Fibroblast of villous mesenchyme (primary cell): ENCODE measurements at regions not wholly inside any gene's neighbourhood (a gene's known extent, or its start where the extent isn't known, plus 50 kb on each side); places are given as distances from the start of the nearest gene placed in this dataset.
A peak's percentile ranks its signal among the peaks of the same experiment; 100 is the strongest.

Source experiments
- DNase-seq: peaks from one replicate; pipeline ENCODE4 v3.0.0-alpha.2; 2010; ENCODE audit warnings: low read depth
- H3K4me3 ChIP-seq: 2 replicates; pipeline ENCODE4 v1.5.1; 2011; ENCODE audit warnings: low read depth, mild to moderate bottlenecking, low read length
- TF ChIP-seq, protein P1 (sequence below): IDR thresholded peaks from 2 replicates; pipeline ENCODE4 v1.5.1; 2012; ENCODE audit warnings: low read depth, mild to moderate bottlenecking, low read length; ENCODE audit not compliant: insufficient read depth

DNA sequence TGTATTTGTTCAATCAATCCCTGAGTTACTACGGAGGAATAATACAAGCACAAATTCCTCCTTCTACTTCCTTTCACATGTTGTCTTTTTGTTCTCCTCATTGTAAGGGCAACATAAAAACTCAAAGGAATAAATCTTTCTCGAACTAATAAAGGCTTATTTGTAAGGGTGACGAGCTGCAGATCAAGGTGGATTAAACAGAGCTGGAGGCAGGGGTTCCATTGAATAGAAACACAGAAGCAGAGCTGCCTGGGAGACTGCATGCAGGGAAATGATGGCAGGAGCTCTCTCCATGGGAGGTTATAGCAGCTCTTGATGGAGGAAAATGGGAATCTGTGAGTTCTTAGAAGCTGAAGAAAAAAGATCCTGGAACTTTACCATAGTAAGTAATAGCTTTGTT is 160.2 kb downstream of the CYYR1 start:
- H3K4me3 ChIP-seq, result no peak overlapping the region
- TF ChIP-seq, protein P1, sequence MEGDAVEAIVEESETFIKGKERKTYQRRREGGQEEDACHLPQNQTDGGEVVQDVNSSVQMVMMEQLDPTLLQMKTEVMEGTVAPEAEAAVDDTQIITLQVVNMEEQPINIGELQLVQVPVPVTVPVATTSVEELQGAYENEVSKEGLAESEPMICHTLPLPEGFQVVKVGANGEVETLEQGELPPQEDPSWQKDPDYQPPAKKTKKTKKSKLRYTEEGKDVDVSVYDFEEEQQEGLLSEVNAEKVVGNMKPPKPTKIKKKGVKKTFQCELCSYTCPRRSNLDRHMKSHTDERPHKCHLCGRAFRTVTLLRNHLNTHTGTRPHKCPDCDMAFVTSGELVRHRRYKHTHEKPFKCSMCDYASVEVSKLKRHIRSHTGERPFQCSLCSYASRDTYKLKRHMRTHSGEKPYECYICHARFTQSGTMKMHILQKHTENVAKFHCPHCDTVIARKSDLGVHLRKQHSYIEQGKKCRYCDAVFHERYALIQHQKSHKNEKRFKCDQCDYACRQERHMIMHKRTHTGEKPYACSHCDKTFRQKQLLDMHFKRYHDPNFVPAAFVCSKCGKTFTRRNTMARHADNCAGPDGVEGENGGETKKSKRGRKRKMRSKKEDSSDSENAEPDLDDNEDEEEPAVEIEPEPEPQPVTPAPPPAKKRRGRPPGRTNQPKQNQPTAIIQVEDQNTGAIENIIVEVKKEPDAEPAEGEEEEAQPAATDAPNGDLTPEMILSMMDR, result no peak
- no peak for DNase-seq

DNA sequence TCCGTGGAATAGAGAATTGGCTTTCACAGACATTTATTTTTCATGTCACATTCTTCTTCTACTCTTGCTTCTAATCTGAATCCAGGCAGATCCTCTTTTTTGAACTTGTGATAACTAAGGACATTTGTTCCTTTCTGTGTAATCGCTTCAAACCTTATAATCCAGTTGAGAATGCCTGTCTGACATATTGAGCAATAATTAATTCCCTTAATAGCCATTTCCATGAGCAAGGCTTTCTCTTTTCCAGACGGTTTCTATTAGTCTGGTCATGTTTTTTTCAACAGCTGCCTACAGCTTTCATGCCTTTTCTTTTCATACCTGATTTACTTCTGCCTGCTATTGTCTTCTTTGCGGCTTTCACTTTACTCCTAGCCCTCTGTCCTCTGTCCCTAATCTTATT is 163.4 kb downstream of the CYYR1 start:
- peak; percentile 23 for DNase-seq
- TF ChIP-seq, protein P1, result no peak
- no peak overlapping the region for H3K4me3 ChIP-seq

DNA sequence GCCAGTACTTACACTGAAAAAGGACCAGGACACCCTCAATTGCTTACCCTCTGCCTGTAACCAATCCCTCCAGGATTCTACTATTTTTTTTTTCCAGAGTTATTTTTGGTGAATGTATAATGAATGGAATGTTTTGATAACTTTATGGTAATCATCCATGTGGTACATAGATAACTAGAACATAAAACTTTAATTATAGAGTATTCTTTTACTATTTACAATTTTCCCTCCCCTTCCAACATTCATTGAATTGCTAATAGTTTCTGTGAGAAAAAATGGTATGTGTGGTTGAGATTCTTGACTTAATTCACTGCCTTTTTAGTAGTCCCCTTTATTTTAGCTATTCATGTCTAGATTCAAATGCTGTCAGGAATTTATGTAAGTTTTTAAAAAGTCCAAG is 164.6 kb downstream of the CYYR1 start:
- TF ChIP-seq, protein P1, result no peak
- DNase-seq, result no peak

DNA sequence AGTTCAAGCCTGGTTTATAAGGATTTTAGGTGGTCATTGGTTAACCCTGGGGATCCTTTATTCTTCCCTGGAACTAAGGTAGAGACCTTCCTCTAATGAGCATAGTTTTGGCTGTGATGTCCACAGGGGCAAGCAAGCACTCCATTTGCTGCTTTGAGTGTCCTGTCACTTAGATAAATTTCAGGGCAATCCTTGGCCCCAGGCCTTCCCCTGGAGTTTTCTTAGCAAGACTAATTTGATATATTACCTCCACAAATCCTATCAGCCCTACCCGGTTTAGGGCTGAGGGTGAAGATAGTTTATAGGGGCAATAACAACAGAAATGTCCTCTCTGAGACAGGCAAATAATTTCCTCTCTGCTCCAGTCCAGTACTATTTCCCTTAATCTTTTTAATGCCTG is 166.6 kb downstream of the CYYR1 start:
- no peak overlapping the region for H3K4me3 ChIP-seq
- no peak for DNase-seq
- TF ChIP-seq, protein P1, result no peak

More for the DNA sequence above, 164.6 kb downstream of the CYYR1 start:
- H3K4me3 ChIP-seq, result no peak overlapping the region

DNA sequence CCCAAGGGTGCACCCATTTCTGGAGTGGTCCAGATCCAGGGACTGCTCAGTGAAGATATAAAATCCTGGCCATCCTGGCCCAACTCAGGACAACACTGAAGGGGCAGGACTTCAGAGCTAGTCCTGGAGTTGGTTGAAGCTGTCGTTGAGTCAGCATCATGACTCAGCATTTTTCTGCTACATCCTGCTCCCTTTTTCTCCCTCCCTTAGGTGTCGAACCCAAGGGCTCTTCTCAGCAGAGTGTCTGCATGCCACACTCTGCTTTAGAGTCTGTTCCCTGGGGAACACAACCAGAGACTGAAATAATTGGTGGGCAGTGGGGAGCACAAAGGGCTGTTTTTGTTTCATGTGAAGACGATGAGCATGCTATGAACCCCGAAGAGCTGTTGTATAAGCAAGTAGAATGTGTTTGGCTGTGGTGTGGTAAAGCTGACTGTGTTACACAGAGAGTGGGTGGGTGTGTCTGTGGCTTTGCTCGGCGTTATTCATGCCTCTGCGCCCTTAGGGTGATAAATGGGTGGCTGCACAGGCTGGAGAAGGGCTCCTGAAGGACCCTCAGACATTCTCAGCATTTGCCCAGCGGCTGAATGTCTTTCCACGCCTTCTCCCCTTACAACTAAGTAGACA is 167.2 kb downstream of the CYYR1 start:
- no peak overlapping the region for H3K4me3 ChIP-seq
- DNase-seq, result peak; percentile 78
- TF ChIP-seq, protein P1, result no peak

DNA sequence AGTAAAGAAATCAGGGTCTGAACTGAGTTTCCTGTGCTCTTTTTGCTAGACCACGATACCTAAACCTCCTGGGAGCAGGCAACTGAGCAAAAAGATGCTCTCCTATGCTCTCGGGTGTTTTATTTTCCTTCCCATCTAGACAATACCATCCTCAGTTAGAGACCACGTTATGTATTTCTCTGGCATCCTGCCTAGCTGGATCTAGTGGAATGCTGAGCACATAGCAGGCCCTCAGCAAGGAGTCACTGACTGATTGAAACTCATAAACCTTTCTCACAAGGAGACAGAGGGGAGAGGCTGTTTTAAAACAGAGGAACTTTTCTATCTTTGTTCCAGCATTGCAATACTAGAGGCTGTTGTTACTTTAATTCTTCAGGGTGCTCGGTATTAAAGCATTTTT is 168.0 kb downstream of the CYYR1 start:
- TF ChIP-seq, protein P1, result no peak
- peak; percentile 28 for DNase-seq
- no peak overlapping the region for H3K4me3 ChIP-seq

DNA sequence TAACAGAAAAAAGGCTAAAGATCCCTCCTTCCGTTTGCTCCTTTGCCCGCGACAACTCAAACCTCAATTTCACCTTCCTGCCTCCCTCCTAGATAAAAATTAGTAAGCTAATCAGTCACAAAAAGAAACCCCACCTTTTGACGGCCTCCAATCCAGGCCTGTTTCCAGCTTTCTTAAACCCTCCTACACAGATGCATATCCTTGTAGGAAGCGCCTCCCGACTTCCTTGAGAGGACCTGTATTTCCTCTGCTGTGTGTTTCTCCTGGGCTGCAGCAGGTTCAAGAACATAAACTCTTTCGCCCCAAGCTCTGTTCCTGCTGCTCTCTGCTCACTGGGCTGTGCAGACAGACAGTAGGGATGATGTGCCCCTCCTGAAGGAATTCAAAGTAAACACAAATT is 168.8 kb downstream of the CYYR1 start:
- TF ChIP-seq, protein P1, result no peak
- H3K4me3 ChIP-seq, result no peak overlapping the region
- no peak for DNase-seq
